ENCODE measurements at regions not wholly inside any gene's neighbourhood (a gene's known extent, or its start where the extent isn't known, plus 50 kb on each side); places are given as distances from the start of the nearest gene placed in this dataset.

GRCh38 chrX:26954029-26954428 lies 509.1 kb downstream of the PPP4R3C start:
- TF ChIP-seq EZH2 (IDR thresholded peaks at IDR 0.05; ENCODE audit: low read length, unreplicated experiment) (no peak), CTCF (conservative IDR thresholded peaks at IDR 0.05; ENCODE audit: low read depth, low read length) (no peak), EZH2phosphoT487 (IDR thresholded peaks at IDR 0.05; ENCODE audit: borderline replicate concordance, low read length) (no peak)

Data from PC-3 (cell line).